ENCODE measurements at regions not wholly inside any gene's neighbourhood (a gene's known extent, or its start where the extent isn't known, plus 50 kb on each side); places are given as distances from the start of the nearest gene placed in this dataset.

GRCh38 chr6:134706806-134707205 lies 243.1 kb downstream of the ALDH8A1 start:
- no peak for DNase-seq

- DNase-seq = no peak
Measured at GRCh38 chr6:134706153-134706552, 243.7 kb downstream of the ALDH8A1 start.

GRCh38 chr6:134703206-134703605 lies 246.7 kb downstream of the ALDH8A1 start:
- DNase-seq = no peak

GRCh38 chr6:134702279-134702678 lies 247.6 kb downstream of the ALDH8A1 start:
- no peak for DNase-seq

GRCh38 chr6:134701301-134701700 lies 248.6 kb downstream of the ALDH8A1 start:
- DNase-seq = no peak

GRCh38 chr6:134698228-134698627 lies 251.7 kb downstream of the ALDH8A1 start:
- no peak for DNase-seq

GRCh38 chr6:134692008-134692407 lies 257.9 kb downstream of the ALDH8A1 start:
- DNase-seq = no peak

GRCh38 chr6:134691180-134691579 lies 258.7 kb downstream of the ALDH8A1 start:
- no peak for DNase-seq

- no peak for DNase-seq
Measured at GRCh38 chr6:134690048-134690447, 259.9 kb downstream of the ALDH8A1 start.

GRCh38 chr6:134689641-134690040 lies 260.3 kb downstream of the ALDH8A1 start:
- no peak for DNase-seq

GRCh38 chr6:134689177-134689576 lies 260.7 kb downstream of the ALDH8A1 start:
- no peak for DNase-seq

GRCh38 chr6:134686071-134686470 lies 263.8 kb downstream of the ALDH8A1 start:
- DNase-seq = no peak

- no peak for DNase-seq
Measured at GRCh38 chr6:134684423-134684795, 265.5 kb downstream of the ALDH8A1 start.

GRCh38 chr6:134683783-134684422 lies 266.0 kb downstream of the ALDH8A1 start:
- DNase-seq = no peak

- DNase-seq = no peak
Measured at GRCh38 chr6:134680433-134680832, 269.5 kb downstream of the ALDH8A1 start.

GRCh38 chr6:134680021-134680420 lies 269.9 kb downstream of the ALDH8A1 start:
- DNase-seq = no peak

GRCh38 chr6:134678436-134678889 lies 271.4 kb downstream of the ALDH8A1 start:
- no peak for DNase-seq

GRCh38 chr6:134676307-134677281 lies 273.3 kb downstream of the ALDH8A1 start:
- DNase-seq = no peak

GRCh38 chr6:134675110-134676054 lies 274.5 kb downstream of the ALDH8A1 start:
- no peak for DNase-seq

- no peak for DNase-seq
Measured at GRCh38 chr6:134674562-134674961, 275.3 kb downstream of the ALDH8A1 start.

- no peak for DNase-seq
Measured at GRCh38 chr6:134669485-134669884, 280.4 kb downstream of the ALDH8A1 start.

GRCh38 chr6:134667111-134667510 lies 282.8 kb downstream of the ALDH8A1 start:
- DNase-seq = no peak

- DNase-seq = no peak
Measured at GRCh38 chr6:134666125-134666524, 283.8 kb downstream of the ALDH8A1 start.
